HG03469 (cell line): ENCODE measurements at regions not wholly inside any gene's neighbourhood (a gene's known extent, or its start where the extent isn't known, plus 50 kb on each side); places are given as distances from the start of the nearest gene placed in this dataset.
"Not testable (repeated sequence)": the region's sequence is repeated elsewhere in the genome, so short reads cannot be mapped to it uniquely, and the experiment has no call there.

ENCODE experiments used
- ATAC-seq: cut with Tn5 transposase; IDR thresholded peaks from one replicate; pipeline ENCODE4 v1.9.1; 2021; ENCODE audit warnings: mild to moderate bottlenecking, moderate library complexity, moderate number of reproducible peaks; ENCODE audit not compliant: unreplicated experiment

GRCh38 chr13:79997244-79997643 lies 343.7 kb downstream of the SPRY2 start:
- no peak for ATAC-seq

- ATAC-seq, result no peak
Measured at GRCh38 chr13:79995334-79995733, 345.6 kb downstream of the SPRY2 start.

- ATAC-seq, result no peak
Measured at GRCh38 chr13:79992111-79992510, 348.8 kb downstream of the SPRY2 start.

GRCh38 chr13:79990048-79990447 lies 350.9 kb downstream of the SPRY2 start:
- no peak for ATAC-seq

- no peak for ATAC-seq
Measured at GRCh38 chr13:79989217-79989661, 351.7 kb downstream of the SPRY2 start.

GRCh38 chr13:79988573-79988972 lies 352.4 kb downstream of the SPRY2 start:
- no peak for ATAC-seq

- no peak for ATAC-seq
Measured at GRCh38 chr13:79987761-79988160, 353.2 kb downstream of the SPRY2 start.

GRCh38 chr13:79987323-79987722 lies 353.6 kb downstream of the SPRY2 start:
- ATAC-seq, result no peak

- no peak for ATAC-seq
Measured at GRCh38 chr13:79986890-79987289, 354.0 kb downstream of the SPRY2 start.

GRCh38 chr13:79974935-79975650 lies 365.8 kb downstream of the SPRY2 start:
- not testable (repeated sequence) for ATAC-seq

GRCh38 chr13:79973533-79973963 lies 367.4 kb downstream of the SPRY2 start:
- ATAC-seq, result peak; percentile 85

GRCh38 chr13:79972066-79972569 lies 368.8 kb downstream of the SPRY2 start:
- no peak for ATAC-seq

GRCh38 chr13:79966493-79966895 lies 374.4 kb downstream of the SPRY2 start:
- ATAC-seq, result no peak

- ATAC-seq, result no peak
Measured at GRCh38 chr13:79966059-79966458, 374.9 kb downstream of the SPRY2 start.

GRCh38 chr13:79946556-79946955 lies 394.4 kb downstream of the SPRY2 start:
- ATAC-seq, result no peak

- ATAC-seq, result no peak
Measured at GRCh38 chr13:79943346-79944023, 397.4 kb downstream of the SPRY2 start.

- ATAC-seq, result no peak
Measured at GRCh38 chr13:79941752-79942151, 399.2 kb downstream of the SPRY2 start.

- ATAC-seq, result no peak
Measured at GRCh38 chr13:79939689-79940088, 401.2 kb downstream of the SPRY2 start.

GRCh38 chr13:79937771-79938216 lies 403.1 kb downstream of the SPRY2 start:
- no peak for ATAC-seq

- no peak for ATAC-seq
Measured at GRCh38 chr13:79937311-79937710, 403.6 kb downstream of the SPRY2 start.

- ATAC-seq, result no peak
Measured at GRCh38 chr13:79936368-79937136, 404.4 kb downstream of the SPRY2 start.
